GM23338 (cell line): ENCODE measurements at regions not wholly inside any gene's neighbourhood (a gene's known extent, or its start where the extent isn't known, plus 50 kb on each side); places are given as distances from the start of the nearest gene placed in this dataset.

Experiments
- ATAC-seq: fragments of 200-7000 bp; cut with Tn5 transposase; 3 replicates; pipeline ENCODE4 v1.9.1; 2020
- DNase-seq: peaks from one replicate; pipeline ENCODE4 v3.0.0-alpha.2; 2015; ENCODE audit warnings: low spot score
- H2AFZ ChIP-seq: fragments of 200-600 bp; sonication (generic); 2 replicates; pipeline ENCODE4 v1.8.0; 2016; ENCODE audit warnings: antibody characterized with exemption, mild to moderate bottlenecking, moderate library complexity
- H3F3A ChIP-seq: fragments of 200-600 bp; sonication (generic); replicated peaks from 2 replicates; pipeline ENCODE4 v1.8.0; 2017; ENCODE audit warnings: antibody characterized with exemption, mixed run types, low read depth
- H3K27ac ChIP-seq: fragments of 200-600 bp; sonication (generic); 2 replicates; pipeline ENCODE4 v1.6.1; 2016; ENCODE audit warnings: low read depth
- H3K27me3 ChIP-seq: fragments of 200-600 bp; sonication (generic); 2 replicates; pipeline ENCODE4 v1.8.0; 2016; ENCODE audit warnings: mild to moderate bottlenecking, mixed run types, moderate library complexity; ENCODE audit not compliant: insufficient read depth
- H3K36me3 ChIP-seq: fragments of 200-600 bp; sonication (generic); 2 replicates; pipeline ENCODE4 v1.8.0; 2016; ENCODE audit warnings: mild to moderate bottlenecking; ENCODE audit not compliant: insufficient read depth
- H3K4me1 ChIP-seq: fragments of 200-600 bp; sonication (generic); 2 replicates; pipeline ENCODE4 v1.8.0; 2016; ENCODE audit warnings: mild to moderate bottlenecking, moderate library complexity; ENCODE audit not compliant: insufficient read depth
- H3K4me2 ChIP-seq: fragments of 200-600 bp; sonication (generic); 2 replicates; pipeline ENCODE4 v1.7.1; 2017; ENCODE audit warnings: mixed run types
- H3K4me3 ChIP-seq: fragments of 200-600 bp; sonication (generic); 2 replicates; pipeline ENCODE4 v1.6.1; 2016; ENCODE audit warnings: mixed run types
- H3K79me2 ChIP-seq: fragments of 200-600 bp; sonication (generic); replicated peaks from 2 replicates; pipeline ENCODE4 v1.8.0; 2017; ENCODE audit warnings: mild to moderate bottlenecking; ENCODE audit not compliant: insufficient read depth
- H3K9me2 ChIP-seq: fragments of 200-600 bp; sonication (generic); 2 replicates; pipeline ENCODE4 v1.8.0; 2017; ENCODE audit not compliant: insufficient read depth
- H4K20me1 ChIP-seq: fragments of 200-600 bp; sonication (generic); replicated peaks from 2 replicates; pipeline ENCODE4 v1.8.0; 2017; ENCODE audit warnings: mild to moderate bottlenecking; ENCODE audit not compliant: insufficient read depth
- H3K27ac Mint-ChIP-seq: 2 replicates; pipeline ENCODE4 v1.8.0; 2020; ENCODE audit warnings: inconsistent platforms, mild to moderate bottlenecking, moderate library complexity, mixed read lengths
- H3K27me3 Mint-ChIP-seq: 3 replicates; pipeline ENCODE4 v1.8.0; 2022; ENCODE audit warnings: low read depth, mild to moderate bottlenecking, moderate library complexity, mixed read lengths, inconsistent platforms; ENCODE audit not compliant: insufficient read depth, poor library complexity
- H3K36me3 Mint-ChIP-seq: 3 replicates; pipeline ENCODE4 v1.8.0; 2021; ENCODE audit warnings: low read depth, mild to moderate bottlenecking, inconsistent platforms, moderate library complexity, mixed read lengths
- H3K4me1 Mint-ChIP-seq: 3 replicates; pipeline ENCODE4 v1.8.0; 2020; ENCODE audit warnings: mild to moderate bottlenecking, inconsistent platforms, mixed read lengths
- H3K4me3 Mint-ChIP-seq: 3 replicates; pipeline ENCODE4 v1.8.0; 2021; ENCODE audit warnings: moderate library complexity, mild to moderate bottlenecking, inconsistent platforms, mixed read lengths
- H3K9me3 Mint-ChIP-seq: 3 replicates; pipeline ENCODE4 v1.8.0; 2020; ENCODE audit warnings: moderate library complexity, mild to moderate bottlenecking, inconsistent platforms, mixed read lengths
- CREB1 ChIP-seq: fragments of 250-450 bp; sonication (Bioruptor Pico); IDR thresholded peaks from 2 replicates; pipeline ENCODE4 v1.5.0; 2020; ENCODE audit warnings: low read depth, mild to moderate bottlenecking, moderate library complexity
- EZH2 ChIP-seq: fragments of 200-600 bp; sonication (generic); IDR thresholded peaks from one replicate; pipeline ENCODE4 v1.8.0; 2017; ENCODE audit warnings: antibody characterized with exemption, mild to moderate bottlenecking, low read depth; ENCODE audit not compliant: unreplicated experiment
- JUNB ChIP-seq: IDR thresholded peaks from one replicate; pipeline ENCODE4 v1.6.1; 2016; ENCODE audit warnings: antibody characterized with exemption; ENCODE audit not compliant: unreplicated experiment
- NANOG ChIP-seq: IDR thresholded peaks from 2 replicates; pipeline ENCODE4 v1.6.1; 2016; ENCODE audit warnings: antibody characterized with exemption, borderline replicate concordance
- STAT1 ChIP-seq: IDR thresholded peaks from one replicate; pipeline ENCODE4 v1.6.1; 2016; ENCODE audit warnings: antibody characterized with exemption; ENCODE audit not compliant: unreplicated experiment
- ZNF114 ChIP-seq: fragments of 250-450 bp; sonication (Bioruptor Pico); IDR thresholded peaks from 2 replicates; pipeline ENCODE4 v1.5.0; 2020; ENCODE audit warnings: mild to moderate bottlenecking, moderate library complexity
- ZNF331 ChIP-seq: fragments of 250-450 bp; sonication (Bioruptor Pico); IDR thresholded peaks from 2 replicates; pipeline ENCODE4 v1.5.0; 2020; ENCODE audit warnings: low read depth, mild to moderate bottlenecking, moderate library complexity
- TF ChIP-seq, protein P1 (sequence below), 2 experiments: fragments of 200-600 bp in 1 of 2; sonication (generic) in 1 of 2; conservative IDR thresholded peaks; 2 replicates each; pipeline versions ENCODE4 v1.5.1 to v1.6.1; 2016 to 2017; ENCODE audit warnings: antibody characterized with exemption in 2 of 2, low read depth in 2 of 2, mild to moderate bottlenecking in 2 of 2, moderate library complexity in 1 of 2
- TF ChIP-seq, protein P2 (sequence below): IDR thresholded peaks from one replicate; pipeline ENCODE4 v1.6.1; 2018; ENCODE audit warnings: antibody characterized with exemption; ENCODE audit not compliant: unreplicated experiment

DNA sequence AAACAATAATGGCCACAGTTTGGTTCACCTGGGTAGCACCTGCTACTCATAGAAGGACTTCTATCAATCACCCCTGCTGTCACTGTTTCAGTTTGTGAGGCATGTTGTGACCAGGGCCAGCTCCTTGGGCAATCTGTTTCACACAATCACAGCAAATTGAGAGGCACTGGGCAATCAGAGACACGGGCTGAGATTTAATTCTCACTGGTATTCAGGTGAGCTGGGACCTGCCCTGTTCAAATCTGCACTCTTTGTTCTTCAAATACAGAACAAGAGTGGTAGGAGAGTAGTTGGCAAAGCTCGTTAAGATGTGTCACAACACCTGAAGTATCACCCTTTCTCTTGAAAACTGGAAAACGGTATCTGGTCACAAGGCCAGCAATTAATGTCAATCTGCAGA is 57.8 kb upstream of the NAP1L1 start:
- H3K9me2 ChIP-seq = peaks cover 5% of the 10 kb centered on the region; the same call in 1 of the 2 replicates
- H3K36me3 Mint-ChIP-seq = no peaks in the 10 kb centered on the region
- H3K4me3 Mint-ChIP-seq = no peak overlapping the region
- H3K36me3 ChIP-seq = no peaks in the 10 kb centered on the region
- TF ChIP-seq STAT1 (no peak), CREB1 (CRISPR knock-in tag) (no peak), EZH2 (no peak), ZNF331 (CRISPR knock-in tag) (no peak), NANOG (no peak)
- TF ChIP-seq, protein P1, sequence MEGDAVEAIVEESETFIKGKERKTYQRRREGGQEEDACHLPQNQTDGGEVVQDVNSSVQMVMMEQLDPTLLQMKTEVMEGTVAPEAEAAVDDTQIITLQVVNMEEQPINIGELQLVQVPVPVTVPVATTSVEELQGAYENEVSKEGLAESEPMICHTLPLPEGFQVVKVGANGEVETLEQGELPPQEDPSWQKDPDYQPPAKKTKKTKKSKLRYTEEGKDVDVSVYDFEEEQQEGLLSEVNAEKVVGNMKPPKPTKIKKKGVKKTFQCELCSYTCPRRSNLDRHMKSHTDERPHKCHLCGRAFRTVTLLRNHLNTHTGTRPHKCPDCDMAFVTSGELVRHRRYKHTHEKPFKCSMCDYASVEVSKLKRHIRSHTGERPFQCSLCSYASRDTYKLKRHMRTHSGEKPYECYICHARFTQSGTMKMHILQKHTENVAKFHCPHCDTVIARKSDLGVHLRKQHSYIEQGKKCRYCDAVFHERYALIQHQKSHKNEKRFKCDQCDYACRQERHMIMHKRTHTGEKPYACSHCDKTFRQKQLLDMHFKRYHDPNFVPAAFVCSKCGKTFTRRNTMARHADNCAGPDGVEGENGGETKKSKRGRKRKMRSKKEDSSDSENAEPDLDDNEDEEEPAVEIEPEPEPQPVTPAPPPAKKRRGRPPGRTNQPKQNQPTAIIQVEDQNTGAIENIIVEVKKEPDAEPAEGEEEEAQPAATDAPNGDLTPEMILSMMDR (conservative IDR thresholded peaks at IDR 0.05; ENCODE audit: low read depth in 2 of 2) = no peak
- TF ChIP-seq, protein P2, sequence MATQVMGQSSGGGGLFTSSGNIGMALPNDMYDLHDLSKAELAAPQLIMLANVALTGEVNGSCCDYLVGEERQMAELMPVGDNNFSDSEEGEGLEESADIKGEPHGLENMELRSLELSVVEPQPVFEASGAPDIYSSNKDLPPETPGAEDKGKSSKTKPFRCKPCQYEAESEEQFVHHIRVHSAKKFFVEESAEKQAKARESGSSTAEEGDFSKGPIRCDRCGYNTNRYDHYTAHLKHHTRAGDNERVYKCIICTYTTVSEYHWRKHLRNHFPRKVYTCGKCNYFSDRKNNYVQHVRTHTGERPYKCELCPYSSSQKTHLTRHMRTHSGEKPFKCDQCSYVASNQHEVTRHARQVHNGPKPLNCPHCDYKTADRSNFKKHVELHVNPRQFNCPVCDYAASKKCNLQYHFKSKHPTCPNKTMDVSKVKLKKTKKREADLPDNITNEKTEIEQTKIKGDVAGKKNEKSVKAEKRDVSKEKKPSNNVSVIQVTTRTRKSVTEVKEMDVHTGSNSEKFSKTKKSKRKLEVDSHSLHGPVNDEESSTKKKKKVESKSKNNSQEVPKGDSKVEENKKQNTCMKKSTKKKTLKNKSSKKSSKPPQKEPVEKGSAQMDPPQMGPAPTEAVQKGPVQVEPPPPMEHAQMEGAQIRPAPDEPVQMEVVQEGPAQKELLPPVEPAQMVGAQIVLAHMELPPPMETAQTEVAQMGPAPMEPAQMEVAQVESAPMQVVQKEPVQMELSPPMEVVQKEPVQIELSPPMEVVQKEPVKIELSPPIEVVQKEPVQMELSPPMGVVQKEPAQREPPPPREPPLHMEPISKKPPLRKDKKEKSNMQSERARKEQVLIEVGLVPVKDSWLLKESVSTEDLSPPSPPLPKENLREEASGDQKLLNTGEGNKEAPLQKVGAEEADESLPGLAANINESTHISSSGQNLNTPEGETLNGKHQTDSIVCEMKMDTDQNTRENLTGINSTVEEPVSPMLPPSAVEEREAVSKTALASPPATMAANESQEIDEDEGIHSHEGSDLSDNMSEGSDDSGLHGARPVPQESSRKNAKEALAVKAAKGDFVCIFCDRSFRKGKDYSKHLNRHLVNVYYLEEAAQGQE = no peak
- no peaks in the 10 kb centered on the region for H4K20me1 ChIP-seq
- H3K27ac Mint-ChIP-seq = no peak overlapping the region
- DNase-seq = no peak
- H3K27me3 Mint-ChIP-seq = no peaks in the 10 kb centered on the region
- peak overlapping the region; percentile 60; the same call in 1 of the 2 replicates for H2AFZ ChIP-seq
- H3K79me2 ChIP-seq = no peaks in the 10 kb centered on the region
- H3K4me2 ChIP-seq = no peak overlapping the region
- H3K4me1 Mint-ChIP-seq = no peaks in the 10 kb centered on the region
- H3K27me3 ChIP-seq = no peaks in the 10 kb centered on the region
- peaks cover 12% of the 10 kb centered on the region; the same call in 2 of the 3 replicates for H3K9me3 Mint-ChIP-seq
- H3K4me3 ChIP-seq = no peak overlapping the region
- no peak overlapping the region for H3K27ac ChIP-seq
- no peak for ATAC-seq
- no peaks in the 10 kb centered on the region for H3K4me1 ChIP-seq
- no peaks in the 10 kb centered on the region for H3F3A ChIP-seq

DNA sequence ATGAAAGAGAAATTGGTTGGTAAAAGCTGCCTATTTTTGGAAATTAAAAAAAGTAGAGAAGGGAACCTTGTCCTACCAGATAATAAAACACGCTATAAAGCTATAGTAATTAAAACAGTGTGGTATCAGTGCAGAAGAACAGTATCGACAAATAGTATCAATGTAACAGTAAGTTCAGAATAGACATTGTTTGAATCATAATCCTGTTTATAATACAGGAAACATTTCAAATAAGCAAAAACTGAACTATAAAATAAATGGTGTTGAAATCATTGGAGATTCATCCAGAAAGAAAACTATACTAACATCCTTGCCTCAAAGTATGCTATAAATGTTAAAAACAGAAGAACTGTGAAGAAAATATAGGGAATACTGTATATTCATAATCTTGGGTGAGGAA is 54.2 kb upstream of the NAP1L1 start:
- H2AFZ ChIP-seq = no peak overlapping the region
- no peak for ATAC-seq
- H3K9me3 Mint-ChIP-seq = peaks cover 12% of the 10 kb centered on the region; the same call in 2 of the 3 replicates
- no peaks in the 10 kb centered on the region for H3K36me3 ChIP-seq
- no peak for DNase-seq
- H3K4me3 ChIP-seq = no peak overlapping the region
- no peaks in the 10 kb centered on the region for H4K20me1 ChIP-seq
- H3K4me1 Mint-ChIP-seq = no peaks in the 10 kb centered on the region
- H3K4me3 Mint-ChIP-seq = no peak overlapping the region
- H3K79me2 ChIP-seq = no peaks in the 10 kb centered on the region
- no peak overlapping the region for H3K27ac Mint-ChIP-seq
- no peak overlapping the region for H3K27ac ChIP-seq
- peaks cover 13% of the 10 kb centered on the region for H3K9me2 ChIP-seq
- H3K27me3 Mint-ChIP-seq = no peaks in the 10 kb centered on the region
- H3K4me1 ChIP-seq = no peaks in the 10 kb centered on the region
- H3K4me2 ChIP-seq = no peak overlapping the region
- TF ChIP-seq, protein P1 (conservative IDR thresholded peaks at IDR 0.05; ENCODE audit: low read depth in 2 of 2) = no peak
- TF ChIP-seq STAT1 (no peak), ZNF331 (CRISPR knock-in tag) (no peak), EZH2 (no peak), JUNB (no peak), NANOG (no peak), ZNF114 (CRISPR knock-in tag) (no peak)
- TF ChIP-seq, protein P2 = no peak
- H3K36me3 Mint-ChIP-seq = no peaks in the 10 kb centered on the region
- no peaks in the 10 kb centered on the region for H3F3A ChIP-seq
- no peaks in the 10 kb centered on the region for H3K27me3 ChIP-seq
